GM12878 (cell line): ENCODE measurements at regions not wholly inside any gene's neighbourhood (a gene's known extent, or its start where the extent isn't known, plus 50 kb on each side); places are given as distances from the start of the nearest gene placed in this dataset.

ENCODE experiments used
- BHLHE40 ChIP-seq, 2 experiments: fragments of 450-650 bp in 1 of 2; IDR thresholded peaks; 2 replicates each; pipeline ENCODE4 v1.6.1; 2011 to 2017; ENCODE audit warnings: low read depth in 2 of 2, borderline replicate concordance in 1 of 2, improper control_type of control experiment in 1 of 2, low read length in 1 of 2, mild to moderate bottlenecking in 1 of 2
- CHD1 ChIP-seq: IDR thresholded peaks from 2 replicates; pipeline ENCODE4 v1.6.1; 2012; ENCODE audit warnings: low read depth, low read length, improper control_type of control experiment
- CTCF ChIP-seq, 3 experiments: IDR thresholded peaks in 2 of 3; conservative IDR thresholded peaks in 1 of 3; 2 replicates each; pipeline ENCODE4 v1.5.1; 2011; ENCODE audit warnings: low read depth in 3 of 3, low read length in 3 of 3, mild to moderate bottlenecking in 3 of 3, control low read depth in 2 of 3, moderate library complexity in 2 of 3, inconsistent platforms in 1 of 3, mixed read lengths in 1 of 3; ENCODE audit not compliant: control insufficient read depth in 2 of 3, insufficient read depth in 1 of 3; ENCODE audit errors: extremely low read depth in 1 of 3
- EZH2 ChIP-seq: IDR thresholded peaks from 2 replicates; pipeline ENCODE4 v1.6.1; 2012; ENCODE audit warnings: low read depth, mild to moderate bottlenecking, control low read depth, inconsistent platforms, low read length, borderline replicate concordance; ENCODE audit not compliant: control insufficient read depth
- GABPA ChIP-seq: IDR thresholded peaks from 2 replicates; pipeline ENCODE4 v1.6.1; 2014; ENCODE audit warnings: antibody characterized with exemption, low read depth, mild to moderate bottlenecking, inconsistent platforms
- POLR2AphosphoS5 ChIP-seq: IDR thresholded peaks from 2 replicates; pipeline ENCODE4 v1.6.1; 2011; ENCODE audit warnings: mild to moderate bottlenecking, low read length, inconsistent platforms
- REST ChIP-seq: IDR thresholded peaks from 2 replicates; pipeline ENCODE4 v1.6.1; 2012; ENCODE audit warnings: mild to moderate bottlenecking, low read depth, low read length
- SIN3A ChIP-seq: IDR thresholded peaks from 2 replicates; pipeline ENCODE4 v1.6.1; 2012; ENCODE audit warnings: low read depth, low read length, improper control_type of control experiment
- SP1 ChIP-seq: IDR thresholded peaks from one replicate; pipeline ENCODE4 v1.6.1; 2011; ENCODE audit warnings: low read depth, low read length
- SREBF1 ChIP-seq: IDR thresholded peaks from 2 replicates; pipeline ENCODE4 v1.6.1; 2012; ENCODE audit warnings: mild to moderate bottlenecking, low read length

- TF ChIP-seq EZH2 (no peak), CTCF (IDR thresholded peaks at IDR 0.05 in 2 of 3, conservative IDR thresholded peaks at IDR 0.05 in 1 of 3; ENCODE audit: control insufficient read depth in 2 of 3, extremely low read depth in 1 of 3, insufficient read depth in 1 of 3, low read depth in 3 of 3, low read length in 3 of 3) (no peak), GABPA (no peak), REST (no peak), BHLHE40 (IDR thresholded peaks at IDR 0.05; ENCODE audit: borderline replicate concordance in 1 of 2, low read depth in 2 of 2, low read length in 1 of 2) (no peak), CHD1 (no peak), SREBF1 (no peak), SIN3A (no peak), POLR2AphosphoS5 (no peak), SP1 (no peak)
Measured at GRCh38 chr2:66171530-66171929, 263.4 kb upstream of the MEIS1 start.
